B cell (primary cell): ENCODE measurements at regions not wholly inside any gene's neighbourhood (a gene's known extent, or its start where the extent isn't known, plus 50 kb on each side); places are given as distances from the start of the nearest gene placed in this dataset.

Experiments used
- CTCF ChIP-seq: fragments of 200-600 bp; IDR thresholded peaks from one replicate; pipeline ENCODE4 v1.8.0; 2022; ENCODE audit warnings: antibody characterized with exemption, mild to moderate bottlenecking
- EZH2 ChIP-seq: IDR thresholded peaks from 2 replicates; pipeline ENCODE4 v1.6.1; 2012; ENCODE audit warnings: borderline replicate concordance, low read depth, mild to moderate bottlenecking, moderate library complexity, low read length; ENCODE audit not compliant: insufficient read depth, poor library complexity, severe bottlenecking

DNA sequence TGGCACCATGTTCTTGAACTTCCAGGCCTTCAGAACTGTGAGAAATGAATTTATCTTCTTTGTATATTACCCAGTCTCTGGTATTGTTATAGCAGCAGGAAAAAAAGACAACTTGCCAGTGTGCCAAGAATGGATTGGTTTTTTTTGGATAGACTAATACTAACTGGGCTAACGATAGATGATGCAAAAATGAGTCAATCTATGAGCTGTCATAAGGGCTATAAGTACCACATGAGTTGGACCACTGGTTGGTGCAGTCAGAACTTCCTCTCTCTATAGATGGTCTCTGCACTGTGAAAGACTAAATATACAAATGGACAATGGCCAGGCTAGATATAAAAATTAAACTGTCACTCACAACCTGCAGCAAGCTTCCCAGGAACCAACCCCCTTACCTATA, 87.6 kb upstream of the COL21A1 start:
- TF ChIP-seq CTCF = no peak
- TF ChIP-seq EZH2 = no peak
